ENCODE measurements at regions not wholly inside any gene's neighbourhood (a gene's known extent, or its start where the extent isn't known, plus 50 kb on each side); places are given as distances from the start of the nearest gene placed in this dataset.

DNA sequence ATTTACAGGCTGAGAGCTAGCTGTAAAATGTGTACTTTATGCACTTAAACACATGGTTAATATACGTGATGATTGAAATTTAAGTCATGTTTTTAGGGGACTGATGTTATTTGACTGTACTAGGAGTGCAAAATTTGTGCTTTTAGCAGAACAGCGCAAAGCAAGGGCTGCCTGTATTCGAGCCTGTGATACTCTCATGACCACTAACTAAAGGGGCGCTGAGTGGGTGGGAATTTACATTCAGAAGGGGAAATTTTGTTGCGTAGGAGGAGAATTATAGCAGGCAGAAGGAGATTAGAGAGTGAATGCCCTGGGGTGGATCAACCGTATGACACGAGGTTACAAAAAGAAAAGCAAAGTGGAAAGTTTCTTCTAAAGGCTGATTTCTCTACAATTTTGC, 271.8 kb upstream of the HTR2A start:
- TF ChIP-seq, protein P1, sequence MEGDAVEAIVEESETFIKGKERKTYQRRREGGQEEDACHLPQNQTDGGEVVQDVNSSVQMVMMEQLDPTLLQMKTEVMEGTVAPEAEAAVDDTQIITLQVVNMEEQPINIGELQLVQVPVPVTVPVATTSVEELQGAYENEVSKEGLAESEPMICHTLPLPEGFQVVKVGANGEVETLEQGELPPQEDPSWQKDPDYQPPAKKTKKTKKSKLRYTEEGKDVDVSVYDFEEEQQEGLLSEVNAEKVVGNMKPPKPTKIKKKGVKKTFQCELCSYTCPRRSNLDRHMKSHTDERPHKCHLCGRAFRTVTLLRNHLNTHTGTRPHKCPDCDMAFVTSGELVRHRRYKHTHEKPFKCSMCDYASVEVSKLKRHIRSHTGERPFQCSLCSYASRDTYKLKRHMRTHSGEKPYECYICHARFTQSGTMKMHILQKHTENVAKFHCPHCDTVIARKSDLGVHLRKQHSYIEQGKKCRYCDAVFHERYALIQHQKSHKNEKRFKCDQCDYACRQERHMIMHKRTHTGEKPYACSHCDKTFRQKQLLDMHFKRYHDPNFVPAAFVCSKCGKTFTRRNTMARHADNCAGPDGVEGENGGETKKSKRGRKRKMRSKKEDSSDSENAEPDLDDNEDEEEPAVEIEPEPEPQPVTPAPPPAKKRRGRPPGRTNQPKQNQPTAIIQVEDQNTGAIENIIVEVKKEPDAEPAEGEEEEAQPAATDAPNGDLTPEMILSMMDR (IDR thresholded peaks at IDR 0.05; ENCODE audit: low read depth, low read length), result no peak
- no peak for TF ChIP-seq POLR2A (IDR thresholded peaks at IDR 0.05; ENCODE audit: extremely low read depth, insufficient read length)

All from NB4 (cell line).